Erythroblast (primary cell): ENCODE measurements at regions not wholly inside any gene's neighbourhood (a gene's known extent, or its start where the extent isn't known, plus 50 kb on each side); places are given as distances from the start of the nearest gene placed in this dataset.

Experiments
- GATA1 ChIP-seq: IDR thresholded peaks from 2 replicates; pipeline ENCODE4 v1.6.1; 2011; ENCODE audit warnings: low read depth, mild to moderate bottlenecking, control low read depth, low read length, moderate library complexity
- POLR2A ChIP-seq: IDR thresholded peaks from 2 replicates; pipeline ENCODE4 v1.6.1; 2011; ENCODE audit warnings: mild to moderate bottlenecking, low read length

DNA sequence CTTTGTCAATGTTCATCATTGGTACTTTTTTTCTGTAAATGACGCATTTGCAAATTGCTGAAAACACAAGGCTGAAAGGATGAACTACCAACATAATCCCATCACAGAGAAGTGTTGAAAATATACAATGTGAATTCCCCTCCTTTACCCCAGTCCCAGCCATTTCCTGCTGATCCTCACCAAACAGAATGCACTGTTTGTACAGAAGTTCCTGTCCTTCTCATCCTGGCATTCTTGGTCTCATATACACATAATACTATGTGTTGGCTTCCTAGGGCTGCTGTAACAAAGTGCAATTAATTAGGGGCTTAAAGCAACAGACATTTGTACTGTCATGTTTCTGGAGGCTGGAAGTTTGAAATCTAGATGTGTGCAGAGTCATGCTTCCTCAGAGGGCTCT is 836.2 kb upstream of the MGAT4C start:
- TF ChIP-seq POLR2A (no peak), GATA1 (no peak)
